ENCODE measurements at regions not wholly inside any gene's neighbourhood (a gene's known extent, or its start where the extent isn't known, plus 50 kb on each side); places are given as distances from the start of the nearest gene placed in this dataset.
"Not testable (repeated sequence)": the region's sequence is repeated elsewhere in the genome, so short reads cannot be mapped to it uniquely, and the experiment has no call there.

DNA sequence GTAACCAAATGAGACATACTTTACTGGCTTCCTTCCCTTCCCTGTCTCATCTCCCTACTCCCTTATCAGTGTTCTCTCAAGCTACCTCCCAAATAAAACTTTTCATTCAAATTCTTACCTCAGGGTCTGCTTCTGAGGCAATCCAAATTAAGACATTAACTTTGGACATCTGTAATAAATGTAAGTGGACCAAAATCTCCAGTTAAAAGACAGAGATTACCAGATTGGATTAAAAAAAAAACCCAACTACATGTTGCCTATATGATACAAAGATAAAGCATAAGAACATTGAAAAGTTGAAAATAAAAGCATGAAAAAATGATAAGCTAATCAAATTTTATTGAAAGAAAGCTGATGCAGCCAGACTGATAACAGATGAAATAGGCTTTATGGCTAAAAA lies 58.8 kb upstream of the ST3GAL5 start:
- no peak for ATAC-seq (ENCODE audit: insufficient read depth, low FRiP score)
- Histone ChIP-seq H3K9me3 (ENCODE audit: control insufficient read depth in 4 of 4, insufficient read depth in 3 of 4, low read length in 3 of 4) (peaks cover 0 to 3% (median under 1%) of the 10 kb centered on the region in 4 donors), H3K27me3 (ENCODE audit: control insufficient read depth in 3 of 3, insufficient read depth in 3 of 3, low read length in 2 of 3) (no peaks in the 10 kb centered on the region), H3K4me1 (ENCODE audit: control insufficient read depth in 5 of 5, insufficient read depth in 5 of 5, low read length in 5 of 5) (peaks cover 0 to 6% (median 0%) of the 10 kb centered on the region in 5 donors), H3K27ac (ENCODE audit: low read depth in 1 of 2, low read length in 1 of 2) (no peak overlapping the region), H3K4me3 (no peak overlapping the region), H3K9ac (ENCODE audit: insufficient read depth in 1 of 2, low read length in 2 of 2) (no peak overlapping the region), H3K36me3 (ENCODE audit: control insufficient read depth in 4 of 4, insufficient read depth in 4 of 4, low read length in 4 of 4) (no peaks in the 10 kb centered on the region)
- DNase-seq = no peak
- TF ChIP-seq, protein P1, sequence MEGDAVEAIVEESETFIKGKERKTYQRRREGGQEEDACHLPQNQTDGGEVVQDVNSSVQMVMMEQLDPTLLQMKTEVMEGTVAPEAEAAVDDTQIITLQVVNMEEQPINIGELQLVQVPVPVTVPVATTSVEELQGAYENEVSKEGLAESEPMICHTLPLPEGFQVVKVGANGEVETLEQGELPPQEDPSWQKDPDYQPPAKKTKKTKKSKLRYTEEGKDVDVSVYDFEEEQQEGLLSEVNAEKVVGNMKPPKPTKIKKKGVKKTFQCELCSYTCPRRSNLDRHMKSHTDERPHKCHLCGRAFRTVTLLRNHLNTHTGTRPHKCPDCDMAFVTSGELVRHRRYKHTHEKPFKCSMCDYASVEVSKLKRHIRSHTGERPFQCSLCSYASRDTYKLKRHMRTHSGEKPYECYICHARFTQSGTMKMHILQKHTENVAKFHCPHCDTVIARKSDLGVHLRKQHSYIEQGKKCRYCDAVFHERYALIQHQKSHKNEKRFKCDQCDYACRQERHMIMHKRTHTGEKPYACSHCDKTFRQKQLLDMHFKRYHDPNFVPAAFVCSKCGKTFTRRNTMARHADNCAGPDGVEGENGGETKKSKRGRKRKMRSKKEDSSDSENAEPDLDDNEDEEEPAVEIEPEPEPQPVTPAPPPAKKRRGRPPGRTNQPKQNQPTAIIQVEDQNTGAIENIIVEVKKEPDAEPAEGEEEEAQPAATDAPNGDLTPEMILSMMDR (IDR thresholded peaks at IDR 0.05; ENCODE audit: control extremely low read depth, extremely low read depth) = no peak

GRCh38 chr2:85945586-85945985 lies 56.8 kb upstream of the ST3GAL5 start:
- no peak for DNase-seq
- no peak overlapping the region for H3K27ac ChIP-seq (ENCODE audit: low read depth in 1 of 2, low read length in 1 of 2)

GRCh38 chr2:85945172-85945571 lies 56.4 kb upstream of the ST3GAL5 start:
- no peak overlapping the region for H3K4me3 ChIP-seq
- H3K27me3 ChIP-seq (ENCODE audit: control insufficient read depth in 3 of 3, insufficient read depth in 3 of 3, low read length in 2 of 3) = no peaks in the 10 kb centered on the region
- H3K9ac ChIP-seq (ENCODE audit: insufficient read depth in 1 of 2, low read length in 2 of 2) = no peak overlapping the region
- TF ChIP-seq, protein P1 (IDR thresholded peaks at IDR 0.05; ENCODE audit: control extremely low read depth, extremely low read depth) = no peak
- H3K27ac ChIP-seq (ENCODE audit: low read depth in 1 of 2, low read length in 1 of 2) = no peak overlapping the region
- 95% methylated on average over 3 of the region's 3 CpGs for WGBS, 2 donors
- DNase-seq (no peak), ATAC-seq (ENCODE audit: insufficient read depth, low FRiP score) (no peak)
- no peaks in the 10 kb centered on the region for H3K36me3 ChIP-seq (ENCODE audit: control insufficient read depth in 4 of 4, insufficient read depth in 4 of 4, low read length in 4 of 4)
- peaks cover 0 to 7% (median 3%) of the 10 kb centered on the region in 4 donors for H3K9me3 ChIP-seq (ENCODE audit: control insufficient read depth in 4 of 4, insufficient read depth in 3 of 4, low read length in 3 of 4)
- peaks cover 0 to 6% (median 0%) of the 10 kb centered on the region in 5 donors for H3K4me1 ChIP-seq (ENCODE audit: control insufficient read depth in 5 of 5, insufficient read depth in 5 of 5, low read length in 5 of 5)

More at GRCh38 chr2:85945586-85945985, 56.8 kb upstream of the ST3GAL5 start:
- TF ChIP-seq, protein P1 (IDR thresholded peaks at IDR 0.05; ENCODE audit: control extremely low read depth, extremely low read depth) = no peak
- Histone ChIP-seq H3K4me1 (ENCODE audit: control insufficient read depth in 5 of 5, insufficient read depth in 5 of 5, low read length in 5 of 5) (peaks cover 0 to 6% (median 0%) of the 10 kb centered on the region in 5 donors), H3K36me3 (ENCODE audit: control insufficient read depth in 4 of 4, insufficient read depth in 4 of 4, low read length in 4 of 4) (no peaks in the 10 kb centered on the region), H3K9me3 (ENCODE audit: control insufficient read depth in 4 of 4, insufficient read depth in 3 of 4, low read length in 3 of 4) (peaks cover 0 to 7% (median 3%) of the 10 kb centered on the region in 4 donors), H3K4me3 (no peak overlapping the region), H3K9ac (ENCODE audit: insufficient read depth in 1 of 2, low read length in 2 of 2) (no peak overlapping the region), H3K27me3 (ENCODE audit: control insufficient read depth in 3 of 3, insufficient read depth in 3 of 3, low read length in 2 of 3) (no peaks in the 10 kb centered on the region)
- no peak for ATAC-seq (ENCODE audit: insufficient read depth, low FRiP score)

- no peak for ATAC-seq (ENCODE audit: insufficient read depth, low FRiP score)
- no peak overlapping the region for H3K4me3 ChIP-seq
- no peaks in the 10 kb centered on the region for H3K4me1 ChIP-seq (ENCODE audit: control insufficient read depth in 5 of 5, insufficient read depth in 5 of 5, low read length in 5 of 5)
- no peaks in the 10 kb centered on the region for H3K27me3 ChIP-seq (ENCODE audit: control insufficient read depth in 3 of 3, insufficient read depth in 3 of 3, low read length in 2 of 3)
- 87 to 92% methylated on average over 1 of the region's 1 CpG for WGBS, 2 donors
- no peak for DNase-seq
- no peaks in the 10 kb centered on the region for H3K36me3 ChIP-seq (ENCODE audit: control insufficient read depth in 4 of 4, insufficient read depth in 4 of 4, low read length in 4 of 4)
- no peak overlapping the region for H3K27ac ChIP-seq (ENCODE audit: low read depth in 1 of 2, low read length in 1 of 2)
- H3K9me3 ChIP-seq (ENCODE audit: control insufficient read depth in 4 of 4, insufficient read depth in 3 of 4, low read length in 3 of 4) = peaks cover 0 to 7% (median 3%) of the 10 kb centered on the region in 4 donors
- TF ChIP-seq, protein P1 (IDR thresholded peaks at IDR 0.05; ENCODE audit: control extremely low read depth, extremely low read depth) = no peak
- H3K9ac ChIP-seq (ENCODE audit: insufficient read depth in 1 of 2, low read length in 2 of 2) = no peak overlapping the region
These were observed 53.7 kb upstream of the ST3GAL5 start for GRCh38 chr2:85942346-85942957.

- not testable (repeated sequence) for H3K27ac ChIP-seq (ENCODE audit: low read depth in 1 of 2, low read length in 1 of 2); H3K36me3 ChIP-seq (ENCODE audit: control insufficient read depth in 4 of 4, insufficient read depth in 4 of 4, low read length in 4 of 4); H3K9me3 ChIP-seq (ENCODE audit: control insufficient read depth in 4 of 4, insufficient read depth in 3 of 4, low read length in 3 of 4); ATAC-seq (ENCODE audit: insufficient read depth, low FRiP score); H3K4me1 ChIP-seq (ENCODE audit: control insufficient read depth in 5 of 5, insufficient read depth in 5 of 5, low read length in 5 of 5); H3K27me3 ChIP-seq (ENCODE audit: control insufficient read depth in 3 of 3, insufficient read depth in 3 of 3, low read length in 2 of 3); H3K4me3 ChIP-seq; DNase-seq; H3K9ac ChIP-seq (ENCODE audit: insufficient read depth in 1 of 2, low read length in 2 of 2)
- 87 to 93% methylated on average over 2 of the region's 2 CpGs for WGBS, 2 donors
These were observed 52.7 kb upstream of the ST3GAL5 start for GRCh38 chr2:85941490-85941889.
